ENCODE measurements at regions not wholly inside any gene's neighbourhood (a gene's known extent, or its start where the extent isn't known, plus 50 kb on each side); places are given as distances from the start of the nearest gene placed in this dataset.

DNA sequence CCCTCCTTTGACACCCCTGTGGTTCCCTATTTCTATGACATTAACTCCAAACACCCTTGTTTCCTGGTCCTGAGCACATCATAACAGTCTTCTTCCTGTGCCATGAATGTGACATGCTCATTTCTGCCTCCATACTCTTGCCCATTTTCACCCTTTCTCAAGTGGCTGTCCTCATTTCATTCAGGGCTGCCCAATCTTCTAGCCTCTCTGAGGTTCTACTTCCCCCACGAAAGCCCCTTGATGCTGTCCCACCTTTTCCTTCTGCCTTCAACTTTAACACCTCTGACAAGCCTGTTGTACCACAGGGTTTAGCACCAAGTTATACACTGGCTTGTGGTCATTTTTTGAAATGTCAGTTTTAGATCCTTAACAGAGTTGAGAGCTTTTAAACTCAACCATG, 136.2 kb upstream of the BOD1L1 start:
- no peak overlapping the region for H2AFZ ChIP-seq
- H3K4me1 Mint-ChIP-seq: no peaks in the 10 kb centered on the region
- TF ChIP-seq, protein P1, sequence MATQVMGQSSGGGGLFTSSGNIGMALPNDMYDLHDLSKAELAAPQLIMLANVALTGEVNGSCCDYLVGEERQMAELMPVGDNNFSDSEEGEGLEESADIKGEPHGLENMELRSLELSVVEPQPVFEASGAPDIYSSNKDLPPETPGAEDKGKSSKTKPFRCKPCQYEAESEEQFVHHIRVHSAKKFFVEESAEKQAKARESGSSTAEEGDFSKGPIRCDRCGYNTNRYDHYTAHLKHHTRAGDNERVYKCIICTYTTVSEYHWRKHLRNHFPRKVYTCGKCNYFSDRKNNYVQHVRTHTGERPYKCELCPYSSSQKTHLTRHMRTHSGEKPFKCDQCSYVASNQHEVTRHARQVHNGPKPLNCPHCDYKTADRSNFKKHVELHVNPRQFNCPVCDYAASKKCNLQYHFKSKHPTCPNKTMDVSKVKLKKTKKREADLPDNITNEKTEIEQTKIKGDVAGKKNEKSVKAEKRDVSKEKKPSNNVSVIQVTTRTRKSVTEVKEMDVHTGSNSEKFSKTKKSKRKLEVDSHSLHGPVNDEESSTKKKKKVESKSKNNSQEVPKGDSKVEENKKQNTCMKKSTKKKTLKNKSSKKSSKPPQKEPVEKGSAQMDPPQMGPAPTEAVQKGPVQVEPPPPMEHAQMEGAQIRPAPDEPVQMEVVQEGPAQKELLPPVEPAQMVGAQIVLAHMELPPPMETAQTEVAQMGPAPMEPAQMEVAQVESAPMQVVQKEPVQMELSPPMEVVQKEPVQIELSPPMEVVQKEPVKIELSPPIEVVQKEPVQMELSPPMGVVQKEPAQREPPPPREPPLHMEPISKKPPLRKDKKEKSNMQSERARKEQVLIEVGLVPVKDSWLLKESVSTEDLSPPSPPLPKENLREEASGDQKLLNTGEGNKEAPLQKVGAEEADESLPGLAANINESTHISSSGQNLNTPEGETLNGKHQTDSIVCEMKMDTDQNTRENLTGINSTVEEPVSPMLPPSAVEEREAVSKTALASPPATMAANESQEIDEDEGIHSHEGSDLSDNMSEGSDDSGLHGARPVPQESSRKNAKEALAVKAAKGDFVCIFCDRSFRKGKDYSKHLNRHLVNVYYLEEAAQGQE (IDR thresholded peaks at IDR 0.05; ENCODE audit: unreplicated experiment): no peak
- TF ChIP-seq, protein P2, sequence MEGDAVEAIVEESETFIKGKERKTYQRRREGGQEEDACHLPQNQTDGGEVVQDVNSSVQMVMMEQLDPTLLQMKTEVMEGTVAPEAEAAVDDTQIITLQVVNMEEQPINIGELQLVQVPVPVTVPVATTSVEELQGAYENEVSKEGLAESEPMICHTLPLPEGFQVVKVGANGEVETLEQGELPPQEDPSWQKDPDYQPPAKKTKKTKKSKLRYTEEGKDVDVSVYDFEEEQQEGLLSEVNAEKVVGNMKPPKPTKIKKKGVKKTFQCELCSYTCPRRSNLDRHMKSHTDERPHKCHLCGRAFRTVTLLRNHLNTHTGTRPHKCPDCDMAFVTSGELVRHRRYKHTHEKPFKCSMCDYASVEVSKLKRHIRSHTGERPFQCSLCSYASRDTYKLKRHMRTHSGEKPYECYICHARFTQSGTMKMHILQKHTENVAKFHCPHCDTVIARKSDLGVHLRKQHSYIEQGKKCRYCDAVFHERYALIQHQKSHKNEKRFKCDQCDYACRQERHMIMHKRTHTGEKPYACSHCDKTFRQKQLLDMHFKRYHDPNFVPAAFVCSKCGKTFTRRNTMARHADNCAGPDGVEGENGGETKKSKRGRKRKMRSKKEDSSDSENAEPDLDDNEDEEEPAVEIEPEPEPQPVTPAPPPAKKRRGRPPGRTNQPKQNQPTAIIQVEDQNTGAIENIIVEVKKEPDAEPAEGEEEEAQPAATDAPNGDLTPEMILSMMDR (conservative IDR thresholded peaks at IDR 0.05; ENCODE audit: low read depth in 2 of 2): no peak
- TF ChIP-seq CREB1 (CRISPR knock-in tag; IDR thresholded peaks at IDR 0.05; ENCODE audit: low read depth): no peak
- TF ChIP-seq ZNF114 (CRISPR knock-in tag; IDR thresholded peaks at IDR 0.05): no peak
- TF ChIP-seq EZH2 (IDR thresholded peaks at IDR 0.05; ENCODE audit: low read depth, unreplicated experiment): no peak
- TF ChIP-seq EZH2phosphoT487 (IDR thresholded peaks at IDR 0.05; ENCODE audit: unreplicated experiment): no peak
- TF ChIP-seq JUNB (IDR thresholded peaks at IDR 0.05; ENCODE audit: unreplicated experiment): no peak
- TF ChIP-seq, protein P3, sequence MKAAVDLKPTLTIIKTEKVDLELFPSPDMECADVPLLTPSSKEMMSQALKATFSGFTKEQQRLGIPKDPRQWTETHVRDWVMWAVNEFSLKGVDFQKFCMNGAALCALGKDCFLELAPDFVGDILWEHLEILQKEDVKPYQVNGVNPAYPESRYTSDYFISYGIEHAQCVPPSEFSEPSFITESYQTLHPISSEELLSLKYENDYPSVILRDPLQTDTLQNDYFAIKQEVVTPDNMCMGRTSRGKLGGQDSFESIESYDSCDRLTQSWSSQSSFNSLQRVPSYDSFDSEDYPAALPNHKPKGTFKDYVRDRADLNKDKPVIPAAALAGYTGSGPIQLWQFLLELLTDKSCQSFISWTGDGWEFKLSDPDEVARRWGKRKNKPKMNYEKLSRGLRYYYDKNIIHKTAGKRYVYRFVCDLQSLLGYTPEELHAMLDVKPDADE (IDR thresholded peaks at IDR 0.05): no peak
- TF ChIP-seq NANOG (IDR thresholded peaks at IDR 0.05; ENCODE audit: borderline replicate concordance): no peak
- H4K20me1 ChIP-seq (replicated peaks; ENCODE audit: insufficient read depth): no peaks in the 10 kb centered on the region
- no peak for DNase-seq (ENCODE audit: low spot score)
- H3K4me3 Mint-ChIP-seq: no peak overlapping the region
- no peaks in the 10 kb centered on the region for H3F3A ChIP-seq (replicated peaks; ENCODE audit: low read depth)
- H3K4me1 ChIP-seq (ENCODE audit: insufficient read depth): no peaks in the 10 kb centered on the region
- no peaks in the 10 kb centered on the region for H3K27me3 Mint-ChIP-seq (ENCODE audit: insufficient read depth, low read depth, poor library complexity)
- H3K36me3 Mint-ChIP-seq (ENCODE audit: low read depth): peaks cover 23% of the 10 kb centered on the region
- H3K4me2 ChIP-seq: no peak overlapping the region
- no peak overlapping the region for H3K4me3 ChIP-seq
- peaks cover 11% of the 10 kb centered on the region; the same call in 1 of the 2 replicates for H3K9me2 ChIP-seq (ENCODE audit: insufficient read depth)
- H3K27ac ChIP-seq (ENCODE audit: low read depth): no peak overlapping the region
- no peaks in the 10 kb centered on the region for H3K27me3 ChIP-seq (ENCODE audit: insufficient read depth)
- H3K27ac Mint-ChIP-seq: no peak overlapping the region
- H3K36me3 ChIP-seq (ENCODE audit: insufficient read depth): no peaks in the 10 kb centered on the region
- ATAC-seq: no peak
- H3K9me3 Mint-ChIP-seq: peaks cover 43% of the 10 kb centered on the region
- H3K79me2 ChIP-seq (replicated peaks; ENCODE audit: insufficient read depth): no peaks in the 10 kb centered on the region

DNA sequence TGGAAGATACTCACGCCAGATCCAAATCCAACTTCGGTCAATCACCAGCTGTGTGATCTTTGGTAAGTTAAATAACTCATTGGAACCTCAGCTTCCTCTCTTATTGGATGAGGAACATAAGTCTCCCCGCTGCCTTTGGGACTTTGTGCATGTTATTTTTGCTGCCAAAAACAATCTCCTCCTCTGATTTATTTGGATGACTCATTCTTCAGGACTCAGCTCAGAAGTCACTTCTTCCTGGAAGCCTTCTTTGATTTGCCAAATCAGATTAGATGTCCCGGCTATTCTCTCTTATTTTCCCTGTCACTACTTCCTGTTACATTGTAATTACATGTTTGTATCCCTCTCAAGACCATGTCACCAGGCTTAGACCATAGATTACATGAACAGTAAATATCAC, 138.0 kb upstream of the BOD1L1 start:
- DNase-seq (ENCODE audit: low spot score) (no peak), ATAC-seq (no peak)
- no peaks in the 10 kb centered on the region for H3F3A ChIP-seq (replicated peaks; ENCODE audit: low read depth)
- H2AFZ ChIP-seq: no peak overlapping the region
- H3K4me2 ChIP-seq: no peak overlapping the region
- H3K4me1 ChIP-seq (ENCODE audit: insufficient read depth): no peaks in the 10 kb centered on the region
- H3K4me3 Mint-ChIP-seq: no peak overlapping the region
- no peaks in the 10 kb centered on the region for H4K20me1 ChIP-seq (replicated peaks; ENCODE audit: insufficient read depth)
- no peak overlapping the region for H3K4me3 ChIP-seq
- H3K27ac ChIP-seq (ENCODE audit: low read depth): no peak overlapping the region
- no peaks in the 10 kb centered on the region for H3K36me3 ChIP-seq (ENCODE audit: insufficient read depth)
- no peaks in the 10 kb centered on the region for H3K4me1 Mint-ChIP-seq
- H3K27ac Mint-ChIP-seq: no peak overlapping the region
- peaks cover 33% of the 10 kb centered on the region for H3K9me3 Mint-ChIP-seq
- H3K36me3 Mint-ChIP-seq (ENCODE audit: low read depth): peaks cover 20% of the 10 kb centered on the region
- H3K9me2 ChIP-seq (ENCODE audit: insufficient read depth): peaks cover 3% of the 10 kb centered on the region; the same call in 1 of the 2 replicates
- H3K27me3 ChIP-seq (ENCODE audit: insufficient read depth): no peaks in the 10 kb centered on the region
- no peaks in the 10 kb centered on the region for H3K27me3 Mint-ChIP-seq (ENCODE audit: insufficient read depth, low read depth, poor library complexity)
- H3K79me2 ChIP-seq (replicated peaks; ENCODE audit: insufficient read depth): no peaks in the 10 kb centered on the region
- TF ChIP-seq EZH2 (IDR thresholded peaks at IDR 0.05; ENCODE audit: low read depth, unreplicated experiment) (no peak), NANOG (IDR thresholded peaks at IDR 0.05; ENCODE audit: borderline replicate concordance) (no peak), JUNB (IDR thresholded peaks at IDR 0.05; ENCODE audit: unreplicated experiment) (no peak), STAT1 (IDR thresholded peaks at IDR 0.05; ENCODE audit: unreplicated experiment) (no peak), CREB1 (CRISPR knock-in tag; IDR thresholded peaks at IDR 0.05; ENCODE audit: low read depth) (no peak), ZNF331 (CRISPR knock-in tag; IDR thresholded peaks at IDR 0.05; ENCODE audit: low read depth) (no peak), EZH2phosphoT487 (IDR thresholded peaks at IDR 0.05; ENCODE audit: unreplicated experiment) (no peak)
- TF ChIP-seq, protein P1 (IDR thresholded peaks at IDR 0.05; ENCODE audit: unreplicated experiment): no peak
- TF ChIP-seq, protein P3 (IDR thresholded peaks at IDR 0.05): no peak

All from GM23338 (cell line).